ENCODE measurements at regions not wholly inside any gene's neighbourhood (a gene's known extent, or its start where the extent isn't known, plus 50 kb on each side); places are given as distances from the start of the nearest gene placed in this dataset.

GRCh38 chr9:135032041-135032835 is 55.2 kb upstream of the OLFM1 start:
- no peak for DNase-seq

GRCh38 chr9:135032868-135033460 is 54.5 kb upstream of the OLFM1 start:
- no peak for DNase-seq

- no peak for DNase-seq
These were observed 54.0 kb upstream of the OLFM1 start for GRCh38 chr9:135033487-135033886.

- no peak for DNase-seq
These were observed 53.4 kb upstream of the OLFM1 start for GRCh38 chr9:135034106-135034505.

GRCh38 chr9:135035781-135036760 is 51.4 kb upstream of the OLFM1 start:
- DNase-seq = no peak

GRCh38 chr9:135036861-135037465 is 50.5 kb upstream of the OLFM1 start:
- DNase-seq = no peak

- DNase-seq = no peak
These were observed 49.8 kb upstream of the OLFM1 start for GRCh38 chr9:135037521-135038250.

All from DMS79 (cell line).